Osteocyte (in vitro differentiated cells): ENCODE measurements at regions not wholly inside any gene's neighbourhood (a gene's known extent, or its start where the extent isn't known, plus 50 kb on each side); places are given as distances from the start of the nearest gene placed in this dataset.

Experiments
- DNase-seq: peaks from one replicate; pipeline ENCODE4 v3.0.0; 2021; ENCODE audit warnings: mixed read lengths; ENCODE audit not compliant: unreplicated experiment; ENCODE audit errors: extremely low spot score
- H3K27ac Mint-ChIP-seq: one replicate; pipeline ENCODE4 v1.8.0; 2021; ENCODE audit warnings: mild to moderate bottlenecking, mixed read lengths; ENCODE audit not compliant: unreplicated experiment
- H3K27me3 Mint-ChIP-seq: one replicate; pipeline ENCODE4 v1.8.0; 2021; ENCODE audit warnings: mixed read lengths; ENCODE audit not compliant: unreplicated experiment
- H3K36me3 Mint-ChIP-seq: one replicate; pipeline ENCODE4 v1.8.0; 2021; ENCODE audit warnings: mixed read lengths; ENCODE audit not compliant: unreplicated experiment
- H3K4me1 Mint-ChIP-seq: one replicate; pipeline ENCODE4 v1.8.0; 2021; ENCODE audit warnings: mixed read lengths; ENCODE audit not compliant: unreplicated experiment
- H3K4me3 Mint-ChIP-seq: one replicate; pipeline ENCODE4 v1.8.0; 2021; ENCODE audit warnings: mild to moderate bottlenecking, moderate library complexity, mixed read lengths; ENCODE audit not compliant: unreplicated experiment
- H3K9me3 Mint-ChIP-seq: one replicate; pipeline ENCODE4 v1.8.0; 2021; ENCODE audit warnings: mixed read lengths; ENCODE audit not compliant: unreplicated experiment
- CTCF ChIP-seq: fragments of 200-600 bp; sonication (generic); IDR thresholded peaks from 2 replicates; pipeline ENCODE4 v1.5.0; 2021; ENCODE audit warnings: antibody characterized with exemption, mild to moderate bottlenecking, moderate library complexity

DNA sequence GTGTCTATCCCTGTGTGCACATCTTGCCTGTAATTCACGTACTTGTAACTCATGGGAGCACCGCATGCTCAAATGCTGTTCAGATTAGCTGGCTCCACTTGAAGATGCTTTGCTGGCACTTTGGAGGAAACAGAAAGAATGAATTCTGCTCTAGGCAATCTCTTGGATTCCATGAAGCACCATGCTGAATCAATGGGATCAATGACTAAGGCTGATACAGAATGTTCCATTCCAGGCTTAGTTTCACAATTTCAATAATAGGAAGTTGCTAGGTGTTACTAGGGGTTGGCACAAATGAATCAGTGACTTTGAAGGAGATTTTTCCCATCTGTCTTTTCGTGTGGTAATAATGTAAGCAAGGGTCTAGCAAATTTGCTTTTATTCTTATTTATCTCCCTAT is 328.8 kb downstream of the OSR1 start:
- no peak for DNase-seq
- Mint-ChIP-seq H3K27ac (no peak overlapping the region), H3K27me3 (no peaks in the 10 kb centered on the region), H3K4me1 (peaks cover 9% of the 10 kb centered on the region), H3K9me3 (no peaks in the 10 kb centered on the region), H3K4me3 (no peak overlapping the region), H3K36me3 (no peaks in the 10 kb centered on the region)
- TF ChIP-seq CTCF: no peak

GRCh38 chr2:19028587-19029375 is 329.6 kb downstream of the OSR1 start:
- Mint-ChIP-seq H3K4me1 (peaks cover 8% of the 10 kb centered on the region), H3K27ac (no peak overlapping the region), H3K4me3 (no peak overlapping the region), H3K9me3 (no peaks in the 10 kb centered on the region), H3K27me3 (no peaks in the 10 kb centered on the region), H3K36me3 (no peaks in the 10 kb centered on the region)
- no peak for DNase-seq
- TF ChIP-seq CTCF: no peak

GRCh38 chr2:19027626-19028025 is 330.8 kb downstream of the OSR1 start:
- Mint-ChIP-seq H3K27ac (no peak overlapping the region), H3K36me3 (no peaks in the 10 kb centered on the region)
- no peak for DNase-seq

DNA sequence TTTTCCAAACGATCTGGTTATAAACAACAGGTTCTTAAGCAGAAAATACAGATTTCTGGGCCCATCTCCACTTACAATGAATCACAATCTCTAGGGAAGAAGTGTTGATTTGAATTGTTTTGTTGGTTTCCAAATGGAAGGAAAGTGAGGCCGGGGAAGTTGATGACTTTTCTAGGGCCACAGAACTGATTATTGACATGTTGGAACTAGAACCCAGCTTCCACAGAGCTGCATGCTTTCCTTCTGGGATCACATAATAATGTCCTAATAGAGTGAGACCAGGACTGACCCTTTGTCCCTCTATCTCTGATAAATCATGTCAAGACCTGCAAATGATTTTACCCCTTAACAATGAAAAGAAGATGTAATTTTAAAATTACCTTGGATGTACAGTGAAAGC is 332.2 kb downstream of the OSR1 start:
- Mint-ChIP-seq H3K4me1 (peaks cover 10% of the 10 kb centered on the region), H3K4me3 (no peak overlapping the region), H3K36me3 (no peaks in the 10 kb centered on the region), H3K27me3 (no peaks in the 10 kb centered on the region), H3K27ac (no peak overlapping the region), H3K9me3 (no peaks in the 10 kb centered on the region)
- DNase-seq: no peak
- TF ChIP-seq CTCF: no peak

More at GRCh38 chr2:19027626-19028025, 330.8 kb downstream of the OSR1 start:
- no peak overlapping the region for H3K4me3 Mint-ChIP-seq
- H3K9me3 Mint-ChIP-seq: no peaks in the 10 kb centered on the region
- no peaks in the 10 kb centered on the region for H3K27me3 Mint-ChIP-seq
- no peak for TF ChIP-seq CTCF
- H3K4me1 Mint-ChIP-seq: no peaks in the 10 kb centered on the region

- Mint-ChIP-seq H3K27me3 (no peaks in the 10 kb centered on the region), H3K27ac (peak overlapping the region; percentile 72), H3K9me3 (no peaks in the 10 kb centered on the region)
Observed at GRCh38 chr2:19022334-19022733, 336.1 kb downstream of the OSR1 start.

More at GRCh38 chr2:19022334-19022733, 336.1 kb downstream of the OSR1 start:
- Mint-ChIP-seq H3K36me3 (no peaks in the 10 kb centered on the region), H3K4me3 (no peak overlapping the region), H3K4me1 (peaks cover 20% of the 10 kb centered on the region)
- no peak for TF ChIP-seq CTCF
- no peak for DNase-seq
